ENCODE measurements at regions not wholly inside any gene's neighbourhood (a gene's known extent, or its start where the extent isn't known, plus 50 kb on each side); places are given as distances from the start of the nearest gene placed in this dataset.

GRCh38 chr19:32091241-32091640 is 254.2 kb upstream of the ZNF507 start (continued):
- TF ChIP-seq CHD7 (IDR thresholded peaks at IDR 0.05; ENCODE audit: insufficient replicate concordance, low read length) = no peak
